HCT116 (cell line): ENCODE measurements at regions not wholly inside any gene's neighbourhood (a gene's known extent, or its start where the extent isn't known, plus 50 kb on each side); places are given as distances from the start of the nearest gene placed in this dataset.

Experiments used
- CTCF ChIP-seq, 3 experiments: fragments of 200-600 bp in 1 of 3; sonication (generic) in 1 of 3; IDR thresholded peaks in 2 of 3; conservative IDR thresholded peaks in 1 of 3; 2 replicates each; pipeline ENCODE4 v1.5.1; 2012 to 2017; ENCODE audit warnings: low read depth in 2 of 3, low read length in 2 of 3, antibody characterized with exemption in 1 of 3, borderline replicate concordance in 1 of 3, control low read depth in 1 of 3, mild to moderate bottlenecking in 1 of 3, mixed read lengths in 1 of 3, mixed run types in 1 of 3, moderate library complexity in 1 of 3; ENCODE audit not compliant: insufficient read depth in 1 of 3
- EZH2 ChIP-seq: fragments of 200-600 bp; sonication (generic); IDR thresholded peaks from 2 replicates; pipeline ENCODE4 v1.6.1; 2017; ENCODE audit warnings: antibody characterized with exemption, mixed run types
- POLR2A ChIP-seq: IDR thresholded peaks from 2 replicates; pipeline ENCODE4 v1.7.0; 2011; ENCODE audit warnings: borderline replicate concordance; ENCODE audit not compliant: insufficient read depth, insufficient read length; ENCODE audit errors: extremely low read depth
- POLR2AphosphoS5 ChIP-seq: IDR thresholded peaks from 2 replicates; pipeline ENCODE4 v1.6.1; 2011; ENCODE audit warnings: mild to moderate bottlenecking, low read depth, low read length, moderate library complexity
- REST ChIP-seq: IDR thresholded peaks from 2 replicates; pipeline ENCODE4 v1.6.1; 2012; ENCODE audit warnings: low read depth
- YY1 ChIP-seq: IDR thresholded peaks from 2 replicates; pipeline ENCODE4 v1.6.1; 2011; ENCODE audit warnings: low read length, low read depth, moderate library complexity, mild to moderate bottlenecking; ENCODE audit not compliant: insufficient replicate concordance; ENCODE audit errors: extremely low read depth
- TF ChIP-seq, protein P1 (sequence below): IDR thresholded peaks from 2 replicates; pipeline ENCODE4 v1.6.1; 2012
- TF ChIP-seq, protein P2 (sequence below): IDR thresholded peaks from 2 replicates; pipeline ENCODE4 v1.6.1; 2012

DNA sequence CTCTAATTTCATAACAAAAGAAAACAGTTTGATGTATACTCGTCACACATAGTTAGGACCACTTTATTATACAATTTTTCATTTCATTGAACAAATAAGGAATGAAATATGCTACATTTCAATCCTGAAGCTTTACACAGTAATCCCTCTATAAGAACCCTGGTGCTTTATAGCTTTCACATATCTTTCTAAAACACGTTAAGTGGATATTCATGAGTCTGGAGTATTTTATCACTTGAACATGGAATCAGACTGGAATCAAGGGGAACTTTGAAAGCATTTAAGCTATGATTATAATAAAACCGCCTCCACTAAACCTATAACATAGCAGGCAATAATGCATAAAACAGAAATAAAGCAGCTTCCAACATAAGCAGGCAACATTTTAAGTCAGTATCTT lies 476.6 kb downstream of the COL11A1 start:
- no peak for TF ChIP-seq CTCF (IDR thresholded peaks at IDR 0.05 in 2 of 3, conservative IDR thresholded peaks at IDR 0.05 in 1 of 3; ENCODE audit: borderline replicate concordance in 1 of 3, insufficient read depth in 1 of 3, low read depth in 2 of 3, low read length in 2 of 3)
- no peak for TF ChIP-seq YY1
- TF ChIP-seq, protein P1, sequence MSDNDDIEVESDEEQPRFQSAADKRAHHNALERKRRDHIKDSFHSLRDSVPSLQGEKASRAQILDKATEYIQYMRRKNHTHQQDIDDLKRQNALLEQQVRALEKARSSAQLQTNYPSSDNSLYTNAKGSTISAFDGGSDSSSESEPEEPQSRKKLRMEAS, result no peak
- TF ChIP-seq EZH2, result no peak
- TF ChIP-seq POLR2A, result no peak
- TF ChIP-seq, protein P2, sequence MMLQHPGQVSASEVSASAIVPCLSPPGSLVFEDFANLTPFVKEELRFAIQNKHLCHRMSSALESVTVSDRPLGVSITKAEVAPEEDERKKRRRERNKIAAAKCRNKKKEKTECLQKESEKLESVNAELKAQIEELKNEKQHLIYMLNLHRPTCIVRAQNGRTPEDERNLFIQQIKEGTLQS, result no peak
- TF ChIP-seq POLR2AphosphoS5, result no peak
- TF ChIP-seq REST, result no peak
